ENCODE measurements at regions not wholly inside any gene's neighbourhood (a gene's known extent, or its start where the extent isn't known, plus 50 kb on each side); places are given as distances from the start of the nearest gene placed in this dataset.

DNA sequence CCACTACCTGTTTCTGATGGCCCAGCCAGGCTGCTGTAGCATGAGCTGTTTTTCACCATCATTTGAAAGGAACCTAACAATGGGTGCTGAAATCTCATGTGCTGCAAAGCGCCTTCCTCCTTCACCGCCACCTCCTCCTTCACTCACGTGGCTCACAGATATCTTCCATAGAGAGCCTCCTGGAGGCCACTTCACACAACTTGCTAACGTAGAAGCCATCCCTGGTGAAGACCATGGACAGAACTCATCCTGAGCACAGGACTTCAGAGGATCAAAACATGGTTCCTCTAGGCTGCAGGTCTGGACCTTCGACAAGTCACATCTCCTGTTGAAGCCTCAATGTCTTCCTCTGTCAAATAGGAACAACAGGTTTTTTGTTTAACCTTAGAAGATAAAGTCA, 155.5 kb upstream of the RAD23B start:
- no peak overlapping the region for H3K4me2 ChIP-seq (ENCODE audit: low read length)
- H3K27ac ChIP-seq = no peak overlapping the region
- H3K79me2 ChIP-seq = no peaks in the 10 kb centered on the region
- no peaks in the 10 kb centered on the region for H3K27me3 ChIP-seq (ENCODE audit: control insufficient read depth, insufficient read depth, low read length)
- H3K9ac ChIP-seq = no peak overlapping the region
- no peaks in the 10 kb centered on the region for H3K4me1 ChIP-seq
- no peaks in the 10 kb centered on the region for H3K36me3 ChIP-seq (ENCODE audit: control insufficient read depth, insufficient read depth, low read length)
- H2AFZ ChIP-seq = no peak overlapping the region
- TF ChIP-seq, protein P1, sequence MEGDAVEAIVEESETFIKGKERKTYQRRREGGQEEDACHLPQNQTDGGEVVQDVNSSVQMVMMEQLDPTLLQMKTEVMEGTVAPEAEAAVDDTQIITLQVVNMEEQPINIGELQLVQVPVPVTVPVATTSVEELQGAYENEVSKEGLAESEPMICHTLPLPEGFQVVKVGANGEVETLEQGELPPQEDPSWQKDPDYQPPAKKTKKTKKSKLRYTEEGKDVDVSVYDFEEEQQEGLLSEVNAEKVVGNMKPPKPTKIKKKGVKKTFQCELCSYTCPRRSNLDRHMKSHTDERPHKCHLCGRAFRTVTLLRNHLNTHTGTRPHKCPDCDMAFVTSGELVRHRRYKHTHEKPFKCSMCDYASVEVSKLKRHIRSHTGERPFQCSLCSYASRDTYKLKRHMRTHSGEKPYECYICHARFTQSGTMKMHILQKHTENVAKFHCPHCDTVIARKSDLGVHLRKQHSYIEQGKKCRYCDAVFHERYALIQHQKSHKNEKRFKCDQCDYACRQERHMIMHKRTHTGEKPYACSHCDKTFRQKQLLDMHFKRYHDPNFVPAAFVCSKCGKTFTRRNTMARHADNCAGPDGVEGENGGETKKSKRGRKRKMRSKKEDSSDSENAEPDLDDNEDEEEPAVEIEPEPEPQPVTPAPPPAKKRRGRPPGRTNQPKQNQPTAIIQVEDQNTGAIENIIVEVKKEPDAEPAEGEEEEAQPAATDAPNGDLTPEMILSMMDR (IDR thresholded peaks at IDR 0.05) = no peak
- H3K4me3 ChIP-seq (ENCODE audit: low read depth, low read length) = no peak overlapping the region
- no peaks in the 10 kb centered on the region for H3K9me3 ChIP-seq (ENCODE audit: control insufficient read depth, low read length)

GRCh38 chr9:107131108-107131799, 151.8 kb upstream of the RAD23B start:
- H3K27me3 ChIP-seq (ENCODE audit: control insufficient read depth, insufficient read depth, low read length) = no peaks in the 10 kb centered on the region
- TF ChIP-seq, protein P1 (IDR thresholded peaks at IDR 0.05) = no peak
- H3K4me2 ChIP-seq (ENCODE audit: low read length) = no peak overlapping the region
- H3K79me2 ChIP-seq = no peaks in the 10 kb centered on the region
- H3K9me3 ChIP-seq (ENCODE audit: control insufficient read depth, low read length) = no peaks in the 10 kb centered on the region
- no peaks in the 10 kb centered on the region for H3K36me3 ChIP-seq (ENCODE audit: control insufficient read depth, insufficient read depth, low read length)
- no peaks in the 10 kb centered on the region for H3K4me1 ChIP-seq
- H3K4me3 ChIP-seq (ENCODE audit: low read depth, low read length) = no peak overlapping the region
- H3K9ac ChIP-seq = no peak overlapping the region
- H3K27ac ChIP-seq = no peak overlapping the region
- no peak overlapping the region for H2AFZ ChIP-seq

DNA sequence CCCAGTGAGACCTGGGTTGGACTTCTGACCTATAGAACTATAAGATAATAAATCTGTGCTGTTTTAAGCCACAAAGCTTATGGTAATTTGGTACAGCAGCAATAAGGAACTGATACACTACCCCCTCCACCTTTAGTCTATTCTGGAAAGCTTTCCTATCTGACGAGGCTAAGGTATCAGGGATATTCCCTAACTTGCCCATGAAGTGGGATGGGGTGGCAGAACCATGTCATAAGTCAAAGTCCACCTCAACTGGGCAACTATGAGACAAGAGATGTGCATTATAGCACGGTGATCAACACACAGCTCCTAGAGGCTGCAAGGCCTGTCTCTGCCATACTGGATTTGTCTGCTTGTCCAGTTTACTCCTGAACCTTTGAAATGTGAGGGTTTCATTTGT, 146.8 kb upstream of the RAD23B start:
- no peaks in the 10 kb centered on the region for H3K36me3 ChIP-seq (ENCODE audit: control insufficient read depth, insufficient read depth, low read length)
- no peak overlapping the region for H2AFZ ChIP-seq
- no peak overlapping the region for H3K9ac ChIP-seq
- H3K9me3 ChIP-seq (ENCODE audit: control insufficient read depth, low read length) = no peaks in the 10 kb centered on the region
- H3K27ac ChIP-seq = no peak overlapping the region
- H3K4me2 ChIP-seq (ENCODE audit: low read length) = no peak overlapping the region
- TF ChIP-seq, protein P1 (IDR thresholded peaks at IDR 0.05) = no peak
- no peak overlapping the region for H3K4me3 ChIP-seq (ENCODE audit: low read depth, low read length)
- H3K27me3 ChIP-seq (ENCODE audit: control insufficient read depth, insufficient read depth, low read length) = no peaks in the 10 kb centered on the region
- H3K79me2 ChIP-seq = no peaks in the 10 kb centered on the region
- H3K4me1 ChIP-seq = no peaks in the 10 kb centered on the region

GRCh38 chr9:107137495-107138202, 145.4 kb upstream of the RAD23B start:
- H3K27ac ChIP-seq = no peak overlapping the region
- TF ChIP-seq, protein P1 (IDR thresholded peaks at IDR 0.05) = peak; percentile 44

More at GRCh38 chr9:107137495-107138202, 145.4 kb upstream of the RAD23B start:
- Histone ChIP-seq H3K9me3 (ENCODE audit: control insufficient read depth, low read length) (no peaks in the 10 kb centered on the region), H3K36me3 (ENCODE audit: control insufficient read depth, insufficient read depth, low read length) (no peaks in the 10 kb centered on the region), H2AFZ (no peak overlapping the region), H3K27me3 (ENCODE audit: control insufficient read depth, insufficient read depth, low read length) (no peaks in the 10 kb centered on the region), H3K4me1 (no peaks in the 10 kb centered on the region), H3K79me2 (no peaks in the 10 kb centered on the region), H3K9ac (no peak overlapping the region), H3K4me2 (ENCODE audit: low read length) (no peak overlapping the region), H3K4me3 (ENCODE audit: low read depth, low read length) (no peak overlapping the region)

All from parathyroid adenoma (tissue), 2 donors.